RWPE2 (cell line): ENCODE measurements at regions not wholly inside any gene's neighbourhood (a gene's known extent, or its start where the extent isn't known, plus 50 kb on each side); places are given as distances from the start of the nearest gene placed in this dataset.

Experiments used
- ATAC-seq: fragments of 200-7000 bp; cut with Tn5 transposase; 3 replicates; pipeline ENCODE4 v1.9.1; 2021; ENCODE audit warnings: low read depth
- DNase-seq: peaks from one replicate; pipeline ENCODE4 v3.0.0-alpha.2; 2020; ENCODE audit warnings: low spot score
- H3K27ac ChIP-seq: fragments of 450-650 bp; 2 replicates; pipeline ENCODE4 v1.5.1; 2017; ENCODE audit warnings: mild to moderate bottlenecking; ENCODE audit not compliant: poor library complexity, severe bottlenecking
- H3K27me3 ChIP-seq: fragments of 250-450 bp; sonication (Bioruptor Pico); 2 replicates; pipeline ENCODE4 v1.5.1; 2021; ENCODE audit warnings: mild to moderate bottlenecking, moderate library complexity; ENCODE audit not compliant: insufficient read depth, poor library complexity, severe bottlenecking
- H3K36me3 ChIP-seq: fragments of 250-450 bp; sonication (Bioruptor Pico); 2 replicates; pipeline ENCODE4 v1.5.1; 2020; ENCODE audit warnings: low read depth, mild to moderate bottlenecking, moderate library complexity
- H3K4me1 ChIP-seq: fragments of 250-450 bp; sonication (Bioruptor Pico); 2 replicates; pipeline ENCODE4 v1.5.1; 2021; ENCODE audit warnings: mild to moderate bottlenecking, moderate library complexity; ENCODE audit not compliant: insufficient read depth, poor library complexity, severe bottlenecking
- H3K4me3 ChIP-seq: fragments of 250-450 bp; sonication (Bioruptor Pico); 2 replicates; pipeline ENCODE4 v1.5.1; 2021; ENCODE audit warnings: mild to moderate bottlenecking, moderate library complexity; ENCODE audit not compliant: severe bottlenecking
- H3K9me3 ChIP-seq: fragments of 250-450 bp; sonication (Bioruptor Pico); 2 replicates; pipeline ENCODE4 v1.5.1; 2021; ENCODE audit warnings: mild to moderate bottlenecking, moderate library complexity; ENCODE audit not compliant: severe bottlenecking
- TF ChIP-seq, protein P1 (sequence below): fragments of 450-650 bp; IDR thresholded peaks from one replicate; pipeline ENCODE4 v1.5.1; 2017; ENCODE audit warnings: mild to moderate bottlenecking, moderate library complexity; ENCODE audit not compliant: poor library complexity, severe bottlenecking

DNA sequence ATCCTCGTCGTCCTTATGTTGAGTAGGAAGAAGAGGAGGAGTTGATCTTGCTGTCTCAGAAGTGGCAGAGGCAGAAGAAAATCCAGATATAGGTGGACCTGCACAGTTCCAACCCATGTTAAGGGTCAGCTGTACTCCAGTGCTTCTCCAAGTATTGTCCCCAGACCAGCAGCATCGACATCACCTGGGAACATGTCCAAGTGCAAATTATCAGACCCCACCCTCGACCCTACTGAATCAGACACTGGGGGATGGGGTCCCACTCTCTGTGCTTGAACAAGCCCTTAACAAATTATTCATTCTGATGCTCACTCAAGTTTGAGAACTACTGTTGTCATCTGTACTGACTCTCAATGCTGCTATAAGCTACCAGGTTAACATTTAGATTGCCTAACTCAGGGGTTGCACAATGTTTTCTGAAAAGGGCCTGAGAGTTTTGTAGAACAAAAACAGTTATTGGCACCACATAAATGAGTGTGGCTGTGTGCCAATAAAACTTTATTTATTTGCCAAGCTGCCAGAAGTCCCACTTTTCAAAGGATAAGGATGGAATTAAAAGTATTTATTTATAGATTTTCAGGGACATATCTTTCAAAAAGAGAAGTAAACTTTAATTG is 226.7 kb upstream of the IPO5 start:
- TF ChIP-seq, protein P1, sequence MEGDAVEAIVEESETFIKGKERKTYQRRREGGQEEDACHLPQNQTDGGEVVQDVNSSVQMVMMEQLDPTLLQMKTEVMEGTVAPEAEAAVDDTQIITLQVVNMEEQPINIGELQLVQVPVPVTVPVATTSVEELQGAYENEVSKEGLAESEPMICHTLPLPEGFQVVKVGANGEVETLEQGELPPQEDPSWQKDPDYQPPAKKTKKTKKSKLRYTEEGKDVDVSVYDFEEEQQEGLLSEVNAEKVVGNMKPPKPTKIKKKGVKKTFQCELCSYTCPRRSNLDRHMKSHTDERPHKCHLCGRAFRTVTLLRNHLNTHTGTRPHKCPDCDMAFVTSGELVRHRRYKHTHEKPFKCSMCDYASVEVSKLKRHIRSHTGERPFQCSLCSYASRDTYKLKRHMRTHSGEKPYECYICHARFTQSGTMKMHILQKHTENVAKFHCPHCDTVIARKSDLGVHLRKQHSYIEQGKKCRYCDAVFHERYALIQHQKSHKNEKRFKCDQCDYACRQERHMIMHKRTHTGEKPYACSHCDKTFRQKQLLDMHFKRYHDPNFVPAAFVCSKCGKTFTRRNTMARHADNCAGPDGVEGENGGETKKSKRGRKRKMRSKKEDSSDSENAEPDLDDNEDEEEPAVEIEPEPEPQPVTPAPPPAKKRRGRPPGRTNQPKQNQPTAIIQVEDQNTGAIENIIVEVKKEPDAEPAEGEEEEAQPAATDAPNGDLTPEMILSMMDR: no peak
- ATAC-seq: no peak

DNA sequence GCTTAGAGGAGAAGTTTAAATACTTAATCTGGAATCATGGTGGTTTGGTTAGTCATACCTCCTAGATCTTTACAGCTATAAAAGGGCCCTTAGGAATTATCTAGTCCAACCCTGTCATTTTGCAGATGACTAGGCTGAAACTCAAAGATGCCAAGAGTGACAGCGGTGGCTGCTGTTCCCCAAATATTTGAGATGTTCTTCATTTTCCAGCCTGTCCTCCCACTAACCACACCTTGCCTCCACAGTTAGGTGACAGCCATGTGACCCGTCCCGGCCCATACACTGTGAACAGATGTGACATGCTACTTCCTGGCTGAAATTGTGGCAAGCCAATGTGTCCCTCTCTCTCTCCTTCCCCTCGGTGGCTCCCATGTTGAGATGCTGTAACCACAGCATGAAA is 225.5 kb upstream of the IPO5 start:
- Histone ChIP-seq H3K4me3 (no peak overlapping the region), H3K27me3 (no peaks in the 10 kb centered on the region), H3K9me3 (no peaks in the 10 kb centered on the region), H3K4me1 (no peaks in the 10 kb centered on the region), H3K27ac (no peak overlapping the region), H3K36me3 (no peaks in the 10 kb centered on the region)
- TF ChIP-seq, protein P1: no peak
- ATAC-seq: no peak
- DNase-seq: no peak

More for the DNA sequence above, 226.7 kb upstream of the IPO5 start:
- Histone ChIP-seq H3K36me3 (no peaks in the 10 kb centered on the region), H3K4me1 (no peaks in the 10 kb centered on the region), H3K9me3 (no peaks in the 10 kb centered on the region), H3K27me3 (no peaks in the 10 kb centered on the region), H3K27ac (no peak overlapping the region), H3K4me3 (no peak overlapping the region)
- DNase-seq: no peak

DNA sequence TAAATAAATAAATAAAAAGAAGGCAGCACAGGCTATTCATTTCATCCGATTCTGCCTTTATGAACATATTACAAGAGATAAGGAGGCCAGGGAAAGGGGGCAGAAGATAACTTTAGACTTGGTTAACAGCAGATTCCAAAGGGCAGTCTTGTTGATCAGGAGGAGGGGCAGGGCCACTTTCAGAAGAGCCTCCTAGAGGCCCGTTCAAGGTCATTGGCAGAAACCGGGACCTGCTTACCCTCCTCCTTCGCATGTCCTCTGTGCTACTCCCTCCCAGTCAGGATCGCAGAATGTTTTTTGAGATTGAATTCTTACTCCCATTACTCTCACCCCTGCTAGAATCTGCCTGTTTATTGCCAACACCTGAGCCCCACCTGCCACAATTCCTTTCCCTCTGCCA is 217.0 kb upstream of the IPO5 start:
- Histone ChIP-seq H3K27me3 (peaks cover 8% of the 10 kb centered on the region), H3K4me3 (no peak overlapping the region), H3K4me1 (no peaks in the 10 kb centered on the region), H3K36me3 (no peaks in the 10 kb centered on the region), H3K27ac (no peak overlapping the region), H3K9me3 (no peaks in the 10 kb centered on the region)
- DNase-seq (no peak), ATAC-seq (no peak)
- TF ChIP-seq, protein P1: no peak

DNA sequence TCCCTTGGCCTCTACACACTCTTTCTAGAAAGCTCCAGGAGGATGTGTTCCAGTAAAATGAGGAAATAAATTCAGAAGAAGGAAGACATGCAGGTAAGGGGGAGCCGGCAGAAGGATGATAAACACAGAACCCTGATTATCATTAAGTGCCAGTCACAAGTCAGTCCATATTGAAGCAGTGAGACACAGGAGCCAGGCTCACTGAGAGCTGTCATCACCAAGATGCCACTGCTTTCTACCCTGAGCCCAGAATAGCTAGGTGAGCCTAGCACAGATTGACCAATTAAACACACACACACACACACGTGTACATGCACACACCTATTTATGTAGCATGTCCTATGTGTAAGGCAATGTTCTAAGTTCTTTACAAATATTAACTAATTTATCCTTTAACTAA is 211.4 kb upstream of the IPO5 start:
- H3K4me1 ChIP-seq: no peaks in the 10 kb centered on the region
- no peak overlapping the region for H3K4me3 ChIP-seq
- TF ChIP-seq, protein P1: no peak

DNA sequence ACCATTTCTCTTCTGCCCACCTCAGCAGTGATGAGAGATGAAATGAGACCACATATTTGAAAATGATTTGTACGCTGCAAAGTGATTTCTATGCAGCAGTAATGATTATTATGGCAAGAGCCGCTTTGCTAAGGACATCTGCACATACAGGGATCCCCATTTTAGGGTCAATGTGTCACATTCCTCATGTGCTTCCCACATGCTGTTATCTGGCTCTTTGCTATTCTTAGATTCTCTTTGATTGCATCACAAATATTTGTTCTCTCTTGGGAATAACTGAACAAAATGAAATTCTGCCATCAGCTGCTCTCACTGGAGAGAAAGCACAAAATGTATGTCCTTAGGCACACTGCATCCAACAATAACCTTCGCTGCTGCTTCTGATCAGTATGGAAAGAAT is 209.5 kb upstream of the IPO5 start:
- TF ChIP-seq, protein P1: no peak
- Histone ChIP-seq H3K9me3 (no peaks in the 10 kb centered on the region), H3K36me3 (no peaks in the 10 kb centered on the region), H3K4me3 (no peak overlapping the region), H3K27ac (no peak overlapping the region), H3K4me1 (no peaks in the 10 kb centered on the region), H3K27me3 (peaks cover under 1% of the 10 kb centered on the region)
- DNase-seq (no peak), ATAC-seq (no peak)

More for the DNA sequence above, 211.4 kb upstream of the IPO5 start:
- Histone ChIP-seq H3K36me3 (no peaks in the 10 kb centered on the region), H3K9me3 (no peaks in the 10 kb centered on the region), H3K27ac (no peak overlapping the region), H3K27me3 (peaks cover 8% of the 10 kb centered on the region)
- no peak for ATAC-seq
- DNase-seq: no peak
